GM23338 (cell line): ENCODE measurements at regions not wholly inside any gene's neighbourhood (a gene's known extent, or its start where the extent isn't known, plus 50 kb on each side); places are given as distances from the start of the nearest gene placed in this dataset.

Source experiments
- ATAC-seq: fragments of 200-7000 bp; cut with Tn5 transposase; 3 replicates; pipeline ENCODE4 v1.9.1; 2020
- DNase-seq: peaks from one replicate; pipeline ENCODE4 v3.0.0-alpha.2; 2015; ENCODE audit warnings: low spot score
- H2AFZ ChIP-seq: fragments of 200-600 bp; sonication (generic); 2 replicates; pipeline ENCODE4 v1.8.0; 2016; ENCODE audit warnings: antibody characterized with exemption, mild to moderate bottlenecking, moderate library complexity
- H3F3A ChIP-seq: fragments of 200-600 bp; sonication (generic); replicated peaks from 2 replicates; pipeline ENCODE4 v1.8.0; 2017; ENCODE audit warnings: antibody characterized with exemption, mixed run types, low read depth
- H3K27ac ChIP-seq: fragments of 200-600 bp; sonication (generic); 2 replicates; pipeline ENCODE4 v1.6.1; 2016; ENCODE audit warnings: low read depth
- H3K27me3 ChIP-seq: fragments of 200-600 bp; sonication (generic); 2 replicates; pipeline ENCODE4 v1.8.0; 2016; ENCODE audit warnings: mild to moderate bottlenecking, mixed run types, moderate library complexity; ENCODE audit not compliant: insufficient read depth
- H3K36me3 ChIP-seq: fragments of 200-600 bp; sonication (generic); 2 replicates; pipeline ENCODE4 v1.8.0; 2016; ENCODE audit warnings: mild to moderate bottlenecking; ENCODE audit not compliant: insufficient read depth
- H3K4me1 ChIP-seq: fragments of 200-600 bp; sonication (generic); 2 replicates; pipeline ENCODE4 v1.8.0; 2016; ENCODE audit warnings: mild to moderate bottlenecking, moderate library complexity; ENCODE audit not compliant: insufficient read depth
- H3K4me2 ChIP-seq: fragments of 200-600 bp; sonication (generic); 2 replicates; pipeline ENCODE4 v1.7.1; 2017; ENCODE audit warnings: mixed run types
- H3K4me3 ChIP-seq: fragments of 200-600 bp; sonication (generic); 2 replicates; pipeline ENCODE4 v1.6.1; 2016; ENCODE audit warnings: mixed run types
- H3K79me2 ChIP-seq: fragments of 200-600 bp; sonication (generic); replicated peaks from 2 replicates; pipeline ENCODE4 v1.8.0; 2017; ENCODE audit warnings: mild to moderate bottlenecking; ENCODE audit not compliant: insufficient read depth
- H3K9me2 ChIP-seq: fragments of 200-600 bp; sonication (generic); 2 replicates; pipeline ENCODE4 v1.8.0; 2017; ENCODE audit not compliant: insufficient read depth
- H4K20me1 ChIP-seq: fragments of 200-600 bp; sonication (generic); replicated peaks from 2 replicates; pipeline ENCODE4 v1.8.0; 2017; ENCODE audit warnings: mild to moderate bottlenecking; ENCODE audit not compliant: insufficient read depth
- H3K27ac Mint-ChIP-seq: 2 replicates; pipeline ENCODE4 v1.8.0; 2020; ENCODE audit warnings: inconsistent platforms, mild to moderate bottlenecking, moderate library complexity, mixed read lengths
- H3K27me3 Mint-ChIP-seq: 3 replicates; pipeline ENCODE4 v1.8.0; 2022; ENCODE audit warnings: low read depth, mild to moderate bottlenecking, moderate library complexity, mixed read lengths, inconsistent platforms; ENCODE audit not compliant: insufficient read depth, poor library complexity
- H3K36me3 Mint-ChIP-seq: 3 replicates; pipeline ENCODE4 v1.8.0; 2021; ENCODE audit warnings: low read depth, mild to moderate bottlenecking, inconsistent platforms, moderate library complexity, mixed read lengths
- H3K4me1 Mint-ChIP-seq: 3 replicates; pipeline ENCODE4 v1.8.0; 2020; ENCODE audit warnings: mild to moderate bottlenecking, inconsistent platforms, mixed read lengths
- H3K4me3 Mint-ChIP-seq: 3 replicates; pipeline ENCODE4 v1.8.0; 2021; ENCODE audit warnings: moderate library complexity, mild to moderate bottlenecking, inconsistent platforms, mixed read lengths
- H3K9me3 Mint-ChIP-seq: 3 replicates; pipeline ENCODE4 v1.8.0; 2020; ENCODE audit warnings: moderate library complexity, mild to moderate bottlenecking, inconsistent platforms, mixed read lengths
- CREB1 ChIP-seq: fragments of 250-450 bp; sonication (Bioruptor Pico); IDR thresholded peaks from 2 replicates; pipeline ENCODE4 v1.5.0; 2020; ENCODE audit warnings: low read depth, mild to moderate bottlenecking, moderate library complexity
- CTCF ChIP-seq, 2 experiments: fragments of 200-600 bp in 1 of 2; sonication (generic) in 1 of 2; conservative IDR thresholded peaks; 2 replicates each; pipeline versions ENCODE4 v1.5.1 to v1.6.1; 2016 to 2017; ENCODE audit warnings: antibody characterized with exemption in 2 of 2, low read depth in 2 of 2, mild to moderate bottlenecking in 2 of 2, moderate library complexity in 1 of 2
- EZH2 ChIP-seq: fragments of 200-600 bp; sonication (generic); IDR thresholded peaks from one replicate; pipeline ENCODE4 v1.8.0; 2017; ENCODE audit warnings: antibody characterized with exemption, mild to moderate bottlenecking, low read depth; ENCODE audit not compliant: unreplicated experiment
- EZH2phosphoT487 ChIP-seq: fragments of 200-600 bp; sonication (generic); IDR thresholded peaks from one replicate; pipeline ENCODE4 v1.8.1; 2018; ENCODE audit warnings: antibody characterized with exemption; ENCODE audit not compliant: unreplicated experiment
- STAT1 ChIP-seq: IDR thresholded peaks from one replicate; pipeline ENCODE4 v1.6.1; 2016; ENCODE audit warnings: antibody characterized with exemption; ENCODE audit not compliant: unreplicated experiment
- ZNF331 ChIP-seq: fragments of 250-450 bp; sonication (Bioruptor Pico); IDR thresholded peaks from 2 replicates; pipeline ENCODE4 v1.5.0; 2020; ENCODE audit warnings: low read depth, mild to moderate bottlenecking, moderate library complexity
- ZNF462 ChIP-seq: fragments of 250-450 bp; sonication (Bioruptor Pico); IDR thresholded peaks from 2 replicates; pipeline ENCODE4 v1.5.0; 2020; ENCODE audit warnings: mild to moderate bottlenecking, moderate library complexity

GRCh38 chr6:132969196-132969595 is 154.8 kb downstream of the RPS12 start:
- Histone ChIP-seq H3K9me2 (no peaks in the 10 kb centered on the region), H4K20me1 (no peaks in the 10 kb centered on the region), H3K36me3 (no peaks in the 10 kb centered on the region), H3K4me1 (peaks cover 28% of the 10 kb centered on the region), H3K27me3 (no peaks in the 10 kb centered on the region), H3K27ac (no peak overlapping the region), H3K4me3 (no peak overlapping the region), H3K4me2 (0 out of 2 replicates have a peak overlapping the region, but pooled peaks have one; percentile 4), H2AFZ (no peak overlapping the region), H3F3A (no peaks in the 10 kb centered on the region), H3K79me2 (no peaks in the 10 kb centered on the region)
- peaks cover 2% of the 10 kb centered on the region for H3K27me3 Mint-ChIP-seq
- DNase-seq: peak; percentile 10
- H3K4me3 Mint-ChIP-seq: no peak overlapping the region
- H3K27ac Mint-ChIP-seq: no peak overlapping the region
- ATAC-seq: no peak
- TF ChIP-seq EZH2 (no peak), ZNF462 (CRISPR knock-in tag) (no peak), CREB1 (no peak), STAT1 (no peak)
- H3K9me3 Mint-ChIP-seq: no peaks in the 10 kb centered on the region
- H3K36me3 Mint-ChIP-seq: no peaks in the 10 kb centered on the region
- H3K4me1 Mint-ChIP-seq: peaks cover 29% of the 10 kb centered on the region

- ATAC-seq (no peak), DNase-seq (no peak)
- H3K27ac ChIP-seq: no peak overlapping the region
- H3K79me2 ChIP-seq: no peaks in the 10 kb centered on the region
- no peak overlapping the region for H3K4me3 ChIP-seq
- H3K4me1 ChIP-seq: peaks cover 28% of the 10 kb centered on the region
- Mint-ChIP-seq H3K27me3 (peaks cover 2% of the 10 kb centered on the region), H3K9me3 (no peaks in the 10 kb centered on the region), H3K4me3 (no peak overlapping the region), H3K4me1 (peaks cover 29% of the 10 kb centered on the region), H3K36me3 (no peaks in the 10 kb centered on the region), H3K27ac (no peak overlapping the region)
- H3K27me3 ChIP-seq: no peaks in the 10 kb centered on the region
- H3K4me2 ChIP-seq: no peak overlapping the region
- no peaks in the 10 kb centered on the region for H3F3A ChIP-seq
- H2AFZ ChIP-seq: no peak overlapping the region
- no peaks in the 10 kb centered on the region for H3K9me2 ChIP-seq
- H4K20me1 ChIP-seq: no peaks in the 10 kb centered on the region
- no peaks in the 10 kb centered on the region for H3K36me3 ChIP-seq
- TF ChIP-seq EZH2 (no peak), ZNF331 (CRISPR knock-in tag) (no peak), CTCF (conservative IDR thresholded peaks at IDR 0.05; ENCODE audit: low read depth in 2 of 2) (no peak), EZH2phosphoT487 (no peak)
Measured at GRCh38 chr6:132971676-132972075, 157.3 kb downstream of the RPS12 start.
